ENCODE measurements at regions not wholly inside any gene's neighbourhood (a gene's known extent, or its start where the extent isn't known, plus 50 kb on each side); places are given as distances from the start of the nearest gene placed in this dataset.
A peak's percentile ranks its signal among the peaks of the same experiment; 100 is the strongest.

- ATAC-seq (no peak), DNase-seq (no peak)
- intact Hi-C loops (cut with micrococcal nuclease) = no loop called here
These were observed 219.6 kb upstream of the C14orf180 start for GRCh38 chr14:104359969-104360442.

DNA sequence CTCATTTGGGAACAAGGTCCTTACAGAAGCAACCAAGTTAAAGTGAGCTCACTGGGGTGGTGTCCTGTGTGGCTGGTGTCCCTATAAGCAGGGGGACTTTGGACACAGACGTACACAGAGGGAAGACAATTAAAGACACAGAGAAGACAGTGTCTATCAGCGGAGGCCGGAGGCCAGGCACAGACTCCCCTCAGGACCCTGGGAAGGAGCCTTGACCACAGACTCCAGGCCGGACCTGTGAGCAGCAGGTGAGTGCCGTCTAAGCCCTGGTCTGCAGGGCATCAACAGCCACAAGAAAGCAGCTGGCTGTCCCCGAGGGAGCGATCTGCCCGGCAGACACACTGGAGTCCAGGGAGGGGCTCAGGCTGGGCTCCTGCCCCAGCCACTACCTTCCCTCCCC lies 219.1 kb upstream of the C14orf180 start:
- ATAC-seq (no peak), DNase-seq (peak; percentile 18)
- intact Hi-C loops (cut with micrococcal nuclease) = no loop called here

DNA sequence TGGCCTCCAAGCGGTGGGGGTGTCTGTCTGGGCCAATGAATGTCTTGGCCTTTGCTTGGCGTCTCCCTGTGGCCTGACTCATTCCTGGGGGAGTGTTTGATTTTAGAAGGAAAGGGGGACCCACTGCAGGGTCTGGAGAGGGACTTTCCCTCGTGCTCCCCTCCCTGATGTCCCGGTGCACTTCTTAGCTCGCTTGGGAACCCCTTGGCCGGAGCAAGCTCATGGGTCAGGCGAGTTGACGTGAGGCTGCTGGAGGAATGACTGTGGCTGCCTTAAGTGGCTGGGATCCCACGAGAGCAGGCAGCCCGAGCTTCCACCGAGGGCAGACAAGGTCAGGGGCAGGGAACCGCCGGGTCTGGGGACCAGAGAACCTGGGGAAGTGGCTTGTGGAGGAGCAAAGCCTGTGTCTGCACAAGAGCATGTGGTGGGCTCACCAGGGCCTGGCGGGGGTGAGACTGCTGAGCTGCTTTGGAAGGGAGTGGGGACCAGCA lies 218.4 kb upstream of the C14orf180 start:
- DNase-seq (peak; percentile 17), ATAC-seq (no peak)
- intact Hi-C loops (cut with micrococcal nuclease) = no loop called here

DNA sequence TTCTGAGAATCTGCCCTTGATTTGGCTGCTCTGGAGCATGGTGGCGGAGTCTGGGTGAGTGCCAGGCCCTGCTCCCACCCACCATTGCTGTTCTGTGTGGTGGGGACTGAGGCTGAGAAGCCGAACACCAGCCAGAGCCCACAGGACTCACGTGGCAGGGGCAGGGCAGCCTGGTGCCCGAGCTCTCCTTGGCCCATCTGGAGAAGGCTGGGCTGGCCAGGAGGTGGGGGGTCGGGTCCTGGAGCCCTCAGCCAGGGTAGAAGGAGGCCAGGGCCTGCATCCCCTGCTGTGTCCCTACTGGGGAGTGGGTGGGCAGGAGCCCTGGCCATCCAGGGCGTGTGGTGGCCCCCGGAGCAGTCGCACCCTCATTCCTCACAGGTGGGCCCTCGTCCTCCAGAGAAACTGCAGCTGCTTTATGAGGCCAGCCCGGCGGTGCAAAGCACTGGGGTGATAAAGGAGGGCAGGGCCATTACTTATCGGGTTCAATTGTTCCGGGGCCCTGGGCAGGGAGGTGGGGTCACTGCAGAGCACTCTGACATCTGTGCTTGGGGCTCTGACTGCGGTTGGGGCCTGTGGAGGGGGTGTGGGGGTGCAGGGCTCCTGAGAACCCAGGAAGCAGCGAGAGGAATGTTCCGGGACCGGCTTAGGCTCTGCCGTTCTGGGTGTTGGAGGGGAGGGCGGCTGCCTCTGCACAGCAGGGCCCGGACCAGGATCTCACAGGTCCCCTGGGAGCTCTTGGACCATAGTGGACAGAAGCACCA lies 217.5 kb upstream of the C14orf180 start:
- DNase-seq (peak; percentile 18), ATAC-seq (no peak)
- intact Hi-C loops (cut with micrococcal nuclease) = no loop called here

DNA sequence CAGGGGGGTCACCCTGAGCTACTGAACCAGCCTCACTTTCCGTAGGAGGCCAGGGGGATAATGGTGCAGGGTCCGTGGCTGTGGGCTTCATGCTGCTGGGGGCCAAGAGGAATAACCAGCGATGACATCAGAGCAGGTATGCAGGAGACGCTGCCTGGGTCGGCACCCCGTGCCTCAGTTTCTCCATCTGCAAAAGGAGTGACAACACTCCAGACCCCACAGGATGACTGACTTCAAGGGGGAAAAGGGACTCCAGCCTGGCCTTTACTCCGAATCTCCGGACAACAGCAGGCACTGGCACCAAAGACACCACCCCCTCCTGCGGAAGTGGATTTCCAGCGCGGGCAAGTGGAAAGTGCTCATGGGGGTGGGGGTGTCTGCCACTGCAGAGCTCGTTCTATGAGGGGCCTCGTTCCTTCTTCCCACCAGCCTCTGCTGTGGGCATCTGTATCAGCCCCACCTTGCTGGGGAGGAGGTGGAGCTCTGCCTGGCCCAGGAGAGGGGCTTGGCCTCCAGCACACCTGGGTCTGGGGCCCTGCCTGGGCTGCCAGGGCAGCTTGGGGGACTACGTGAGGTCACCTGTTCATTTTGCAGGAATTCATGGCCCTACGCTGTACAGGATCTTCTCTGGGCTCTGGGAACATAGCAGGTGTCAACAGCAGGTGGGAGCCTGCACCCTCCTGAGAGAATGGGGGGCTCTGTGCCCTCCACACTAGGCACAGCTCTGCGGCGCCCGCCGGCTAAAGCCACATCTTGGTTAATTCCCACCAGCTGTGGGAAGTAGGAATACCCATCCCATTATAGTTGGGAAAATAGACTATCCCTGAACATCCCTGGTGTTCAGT lies 216.6 kb upstream of the C14orf180 start:
- no peak for DNase-seq
- intact Hi-C loops (cut with micrococcal nuclease) = no loop called here
- ATAC-seq = no peak

- intact Hi-C loops (cut with micrococcal nuclease) = no loop called here
- peak; percentile 29 for DNase-seq
- ATAC-seq = peak; percentile 86
These were observed 215.4 kb upstream of the C14orf180 start for GRCh38 chr14:104363891-104364760.

DNA sequence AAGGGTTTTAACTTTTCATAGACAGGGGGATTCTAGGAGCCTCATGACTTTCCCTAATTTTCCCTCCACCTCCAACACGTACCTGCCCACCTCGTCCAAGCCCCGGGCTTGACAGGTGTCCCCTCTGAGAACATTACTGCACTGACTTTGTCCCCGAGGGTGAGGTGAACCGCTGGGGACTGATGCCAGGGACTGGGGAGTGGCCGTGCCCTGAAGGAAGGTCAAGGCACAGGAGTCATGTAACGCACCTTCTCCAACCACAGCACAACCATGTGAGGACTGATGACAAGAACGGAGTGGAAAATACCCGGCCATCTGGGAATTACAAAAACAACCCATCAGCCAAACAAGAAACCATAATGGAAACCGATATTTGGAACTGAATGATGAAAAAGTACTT lies 214.7 kb upstream of the C14orf180 start:
- ATAC-seq = no peak
- DNase-seq = peak; percentile 9
- intact Hi-C loops (cut with micrococcal nuclease) = no loop called here

DNA sequence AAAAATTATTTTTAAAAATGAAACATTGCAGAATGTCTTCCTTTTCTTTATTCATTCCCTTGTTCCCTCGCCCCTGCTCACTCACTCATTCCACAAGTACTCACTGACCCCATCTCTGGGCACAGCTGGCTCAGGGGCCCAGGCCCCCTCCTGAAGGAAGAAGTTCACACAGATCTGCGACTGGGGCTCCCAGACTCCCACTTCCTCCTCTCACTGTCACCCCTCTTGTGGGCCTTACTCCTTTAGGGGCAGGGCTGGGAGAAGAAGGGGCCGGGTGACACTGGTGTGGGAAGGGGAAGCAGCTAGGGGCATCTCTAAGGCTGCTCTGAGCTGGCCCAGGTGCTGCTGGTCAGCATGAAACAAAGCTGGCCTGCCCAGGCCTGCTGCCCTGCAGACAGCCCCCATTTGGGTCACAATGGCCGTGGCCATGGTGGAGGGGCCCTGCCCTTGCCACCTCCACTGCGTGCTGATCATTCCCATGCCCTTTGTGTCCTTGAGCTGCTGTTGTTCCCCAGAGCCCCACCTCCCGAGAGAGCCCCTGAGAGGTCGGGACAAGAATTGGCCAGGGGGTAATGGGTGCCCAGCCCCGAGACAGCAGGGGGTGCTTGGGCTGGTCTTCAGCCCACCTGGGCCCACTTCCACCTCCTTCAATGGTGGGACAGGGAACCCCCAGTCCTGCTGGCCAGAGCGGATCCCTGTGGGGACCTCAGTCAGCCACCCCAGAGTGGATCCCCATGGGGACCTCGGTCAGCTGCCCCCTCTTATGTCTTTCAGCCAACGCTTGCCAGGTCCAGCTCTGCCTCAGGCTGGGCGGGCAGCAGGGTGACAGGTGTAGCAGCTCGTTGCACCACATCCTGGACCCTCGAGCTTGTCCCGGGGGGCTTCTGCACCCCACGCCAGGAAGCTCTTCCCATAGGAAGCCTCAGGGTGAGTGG lies 212.4 kb upstream of the C14orf180 start:
- ATAC-seq = no peak
- DNase-seq = peak; percentile 14
- intact Hi-C loops (cut with micrococcal nuclease) = no loop called here

GRCh38 chr14:104367866-104368750 lies 211.5 kb upstream of the C14orf180 start:
- intact Hi-C loops (cut with micrococcal nuclease) = no loop called here
- DNase-seq (peak; percentile 20), ATAC-seq (no peak)

DNA sequence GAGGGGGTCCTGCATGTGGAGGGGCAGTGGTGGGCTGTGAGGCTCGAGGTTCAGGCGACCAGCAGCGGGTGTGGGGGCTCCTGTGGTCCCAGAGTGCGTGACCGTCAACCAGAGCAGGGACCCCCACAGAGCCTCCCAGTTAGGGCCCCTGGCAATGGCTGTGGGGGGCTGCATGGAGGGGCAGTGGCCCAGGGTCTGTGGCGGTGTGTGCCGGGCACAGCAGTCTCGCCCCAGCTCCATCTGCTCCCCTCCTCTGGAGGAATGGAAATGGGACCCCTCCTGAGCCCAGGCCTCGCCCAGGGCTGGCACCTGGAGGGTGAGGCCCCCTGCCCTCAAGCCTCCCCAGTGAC lies 210.8 kb upstream of the C14orf180 start:
- DNase-seq (peak; percentile 17), ATAC-seq (no peak)
- intact Hi-C loops (cut with micrococcal nuclease) = no loop called here

- DNase-seq (peak; percentile 10), ATAC-seq (no peak)
- intact Hi-C loops (cut with micrococcal nuclease) = no loop called here
These were observed 210.4 kb upstream of the C14orf180 start for GRCh38 chr14:104369208-104369607.

- ATAC-seq (peak; percentile 75), DNase-seq (peak; percentile 32)
- intact Hi-C loops (cut with micrococcal nuclease) = no loop called here
These were observed 209.2 kb upstream of the C14orf180 start for GRCh38 chr14:104370256-104370870.

GRCh38 chr14:104371031-104371430 lies 208.5 kb upstream of the C14orf180 start:
- ATAC-seq (no peak), DNase-seq (peak; percentile 19)
- intact Hi-C loops (cut with micrococcal nuclease) = no loop called here

DNA sequence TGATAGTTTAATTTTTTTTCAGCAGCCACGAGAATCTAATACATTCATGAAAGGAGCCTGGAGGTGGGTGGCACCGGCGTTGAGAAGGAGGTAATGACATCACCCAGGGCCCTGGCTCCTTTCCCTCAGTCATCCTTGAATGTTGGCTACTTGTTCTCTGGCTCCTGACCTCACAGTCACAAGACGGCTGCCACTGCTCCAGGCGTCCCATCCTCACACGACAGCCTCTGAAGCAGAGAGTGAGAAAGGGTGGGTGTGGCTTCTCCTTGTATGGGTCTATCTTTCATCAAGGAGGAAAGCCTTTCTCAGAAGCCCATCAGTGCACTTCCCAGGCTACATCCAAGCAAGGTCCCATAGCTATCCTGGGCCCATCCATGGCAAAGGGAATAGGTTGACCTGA lies 207.6 kb upstream of the C14orf180 start:
- no peak for ATAC-seq

DNA sequence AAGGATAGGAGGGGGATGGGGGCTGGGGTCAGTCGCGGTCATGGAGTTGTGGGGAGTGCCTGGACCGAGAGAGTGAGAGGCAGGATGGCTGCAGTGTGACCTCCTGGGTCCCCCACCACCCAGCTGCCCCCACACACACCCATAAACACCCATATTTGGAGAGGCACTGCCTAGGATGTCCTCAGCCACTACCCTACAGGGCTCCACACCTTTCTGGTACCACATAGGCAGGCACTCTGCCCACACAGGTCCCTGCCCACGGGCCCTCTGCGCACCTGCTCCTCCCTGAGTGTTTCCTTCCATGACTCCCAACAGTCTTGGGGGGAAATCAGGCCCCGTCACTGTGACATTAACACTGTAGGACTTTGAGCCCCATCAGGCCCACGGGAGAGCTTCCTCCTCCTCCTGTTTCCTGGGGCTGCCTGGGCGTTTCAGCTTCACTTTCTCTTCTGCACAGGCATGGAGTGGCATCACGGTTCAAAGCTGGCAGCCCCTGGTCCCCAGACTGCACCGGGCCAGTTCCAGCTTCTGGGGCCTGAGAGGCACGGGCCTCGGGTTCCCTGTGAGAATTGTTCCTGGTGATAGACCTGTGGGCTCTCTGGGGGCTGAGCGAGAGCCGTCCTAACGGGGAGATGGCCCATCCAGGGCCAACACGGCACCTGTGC lies 207.0 kb upstream of the C14orf180 start:
- peak; percentile 14 for DNase-seq
- no peak for ATAC-seq
- intact Hi-C loops (cut with micrococcal nuclease) = no loop called here

More for the DNA sequence above, 207.6 kb upstream of the C14orf180 start:
- peak; percentile 11 for DNase-seq
- intact Hi-C loops (cut with micrococcal nuclease) = no loop called here

DNA sequence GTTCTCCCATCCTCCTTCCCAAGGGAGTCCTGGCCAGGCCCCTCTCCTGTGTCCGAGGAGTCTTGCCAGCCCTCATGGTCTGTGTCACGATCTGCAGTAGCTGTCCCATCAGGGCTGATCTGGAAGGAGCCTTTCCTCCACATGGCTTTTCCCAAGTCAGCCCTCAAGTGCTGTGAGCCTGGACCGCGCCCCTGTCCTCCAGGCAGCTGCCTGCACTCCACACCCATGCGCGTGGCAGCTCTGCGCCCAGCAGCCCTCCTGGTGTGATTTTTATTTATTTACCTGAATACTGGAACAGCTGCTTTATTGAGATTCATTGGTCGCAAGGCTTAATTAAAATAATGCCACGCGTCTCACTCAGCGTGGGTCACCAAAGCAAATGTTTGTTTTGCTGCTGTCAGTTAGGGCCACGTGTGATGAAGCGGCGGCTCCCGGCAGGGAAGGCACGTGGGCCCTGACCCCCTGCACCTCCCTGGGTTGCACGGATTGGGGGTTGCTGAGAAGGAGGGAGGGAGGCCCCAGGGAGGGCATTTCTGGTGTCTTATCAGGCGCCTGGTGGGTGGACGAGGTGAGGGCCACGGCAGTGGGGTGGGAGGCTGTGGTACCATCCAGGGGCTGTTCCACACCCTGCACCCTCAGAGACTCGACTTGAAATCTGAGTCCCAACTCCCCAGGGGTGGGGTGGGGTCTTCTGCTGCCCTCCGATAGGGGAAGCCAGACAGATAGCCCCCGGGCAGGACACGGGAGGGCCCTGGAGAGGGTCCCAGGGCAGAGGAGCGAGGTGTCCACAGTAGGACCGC lies 206.3 kb upstream of the C14orf180 start:
- intact Hi-C loops (cut with micrococcal nuclease) = no loop called here
- DNase-seq (peak; percentile 2), ATAC-seq (no peak)

All from left ventricle myocardium superior (tissue), 1 donor.